WTC11 (cell line): ENCODE measurements at regions not wholly inside any gene's neighbourhood (a gene's known extent, or its start where the extent isn't known, plus 50 kb on each side); places are given as distances from the start of the nearest gene placed in this dataset.

Experiments
- ATAC-seq: fragments of 200-7000 bp; cut with Tn5 transposase; 2 replicates; pipeline ENCODE4 v1.10.0; 2021; ENCODE audit warnings: mild to moderate bottlenecking, moderate library complexity
- CTCF ChIA-PET: fragments of 300-600 bp; sonication (Branson Sonifier 250); formaldehyde crosslinking; loops from one replicate; lab custom pipeline; 2021; ENCODE audit warnings: antibody characterized with exemption; lab: Charles Lee
- POLR2A ChIA-PET: fragments of 350-600 bp; sonication (Branson Sonifier 250); formaldehyde crosslinking; loops from one replicate; lab custom pipeline; 2021; ENCODE audit warnings: antibody characterized with exemption; lab: Charles Lee
- DNase-seq: peaks from one replicate; pipeline ENCODE4 v3.0.0; 2021; ENCODE audit warnings: low spot score
- H3K27ac Mint-ChIP-seq: 2 replicates; pipeline ENCODE4 v1.8.0; 2021; ENCODE audit warnings: mixed read lengths
- H3K27me3 Mint-ChIP-seq: 2 replicates; pipeline ENCODE4 v1.8.0; 2021; ENCODE audit warnings: low read depth, mild to moderate bottlenecking, moderate library complexity, mixed read lengths
- H3K36me3 Mint-ChIP-seq: 2 replicates; pipeline ENCODE4 v1.8.0; 2021; ENCODE audit warnings: mixed read lengths
- H3K4me1 Mint-ChIP-seq: 2 replicates; pipeline ENCODE4 v1.8.0; 2022; ENCODE audit warnings: mixed read lengths
- H3K4me3 Mint-ChIP-seq: 2 replicates; pipeline ENCODE4 v1.8.0; 2021; ENCODE audit warnings: mild to moderate bottlenecking, moderate library complexity, mixed read lengths
- H3K9me3 Mint-ChIP-seq: 2 replicates; pipeline ENCODE4 v1.8.0; 2021; ENCODE audit warnings: mixed read lengths
- ARID4B ChIP-seq: sonication (generic); formaldehyde crosslinking; IDR thresholded peaks from 2 replicates; pipeline ENCODE4 v1.8.0; 2023; ENCODE audit warnings: missing genetic modification reagents, mild to moderate bottlenecking, borderline replicate concordance
- FOXJ3 ChIP-seq: sonication (generic); formaldehyde crosslinking; IDR thresholded peaks from 2 replicates; pipeline ENCODE4 v1.9.0; 2021; ENCODE audit warnings: missing genetic modification reagents, mild to moderate bottlenecking, borderline replicate concordance
- JUN ChIP-seq: sonication (generic); formaldehyde crosslinking; IDR thresholded peaks from 2 replicates; pipeline ENCODE4 v1.8.0; 2023; ENCODE audit warnings: mild to moderate bottlenecking, missing genetic modification reagents
- MAX ChIP-seq: sonication (generic); formaldehyde crosslinking; IDR thresholded peaks from 2 replicates; pipeline ENCODE4 v1.8.0; 2022; ENCODE audit warnings: mild to moderate bottlenecking, missing genetic modification reagents
- NFATC4 ChIP-seq: fragments of 250-450 bp; sonication (Bioruptor Pico); IDR thresholded peaks from 2 replicates; pipeline ENCODE4 v1.9.0; 2021; ENCODE audit warnings: mild to moderate bottlenecking
- SP1 ChIP-seq: sonication (generic); formaldehyde crosslinking; conservative IDR thresholded peaks from 2 replicates; pipeline ENCODE4 v1.8.1; 2022; ENCODE audit warnings: missing genetic modification reagents
- TEAD4 ChIP-seq: sonication (generic); formaldehyde crosslinking; IDR thresholded peaks from 2 replicates; pipeline ENCODE4 v1.8.0; 2022; ENCODE audit warnings: mild to moderate bottlenecking, missing genetic modification reagents
- ZNF281 ChIP-seq: sonication (generic); formaldehyde crosslinking; IDR thresholded peaks from 2 replicates; pipeline ENCODE4 v1.8.0; 2023; ENCODE audit warnings: mild to moderate bottlenecking, missing genetic modification reagents
- TF ChIP-seq, protein P1 (sequence below): sonication (generic); formaldehyde crosslinking; IDR thresholded peaks from 2 replicates; pipeline ENCODE4 v1.8.1; 2023; ENCODE audit warnings: mild to moderate bottlenecking, missing genetic modification reagents, moderate library complexity
- TF ChIP-seq, protein P2 (sequence below): sonication (generic); formaldehyde crosslinking; IDR thresholded peaks from 2 replicates; pipeline ENCODE4 v1.8.1; 2022; ENCODE audit warnings: mild to moderate bottlenecking, missing genetic modification reagents, moderate library complexity, borderline replicate concordance

GRCh38 chrX:36443007-36443406 is 523.5 kb downstream of the CFAP47 start (continued):
- TF ChIP-seq ARID4B (no peak), NFATC4 (CRISPR knock-in tag) (no peak)

GRCh38 chrX:36445566-36445965 is 526.0 kb downstream of the CFAP47 start:
- no peaks in the 10 kb centered on the region for H3K4me1 Mint-ChIP-seq
- no peaks in the 10 kb centered on the region for H3K27me3 Mint-ChIP-seq
- TF ChIP-seq TEAD4 (CRISPR knock-in tag): no peak
- TF ChIP-seq SP1 (CRISPR knock-in tag): no peak
- TF ChIP-seq, protein P1, sequence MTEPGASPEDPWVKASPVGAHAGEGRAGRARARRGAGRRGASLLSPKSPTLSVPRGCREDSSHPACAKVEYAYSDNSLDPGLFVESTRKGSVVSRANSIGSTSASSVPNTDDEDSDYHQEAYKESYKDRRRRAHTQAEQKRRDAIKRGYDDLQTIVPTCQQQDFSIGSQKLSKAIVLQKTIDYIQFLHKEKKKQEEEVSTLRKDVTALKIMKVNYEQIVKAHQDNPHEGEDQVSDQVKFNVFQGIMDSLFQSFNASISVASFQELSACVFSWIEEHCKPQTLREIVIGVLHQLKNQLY: no peak
- TF ChIP-seq ARID4B: no peak
- no peak for TF ChIP-seq FOXJ3 (CRISPR knock-in tag)
- TF ChIP-seq, protein P2, sequence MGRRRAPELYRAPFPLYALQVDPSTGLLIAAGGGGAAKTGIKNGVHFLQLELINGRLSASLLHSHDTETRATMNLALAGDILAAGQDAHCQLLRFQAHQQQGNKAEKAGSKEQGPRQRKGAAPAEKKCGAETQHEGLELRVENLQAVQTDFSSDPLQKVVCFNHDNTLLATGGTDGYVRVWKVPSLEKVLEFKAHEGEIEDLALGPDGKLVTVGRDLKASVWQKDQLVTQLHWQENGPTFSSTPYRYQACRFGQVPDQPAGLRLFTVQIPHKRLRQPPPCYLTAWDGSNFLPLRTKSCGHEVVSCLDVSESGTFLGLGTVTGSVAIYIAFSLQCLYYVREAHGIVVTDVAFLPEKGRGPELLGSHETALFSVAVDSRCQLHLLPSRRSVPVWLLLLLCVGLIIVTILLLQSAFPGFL: no peak
- no peak for TF ChIP-seq JUN (CRISPR knock-in tag)
- no peak for TF ChIP-seq ZNF281 (CRISPR knock-in tag)
- no peak for TF ChIP-seq MAX (CRISPR knock-in tag)
- peaks cover 15% of the 10 kb centered on the region for H3K9me3 Mint-ChIP-seq
- POLR2A ChIA-PET: no interaction called here
- CTCF ChIA-PET: no interaction called here
- H3K4me3 Mint-ChIP-seq: no peak overlapping the region
- no peak for DNase-seq
- peaks cover 8% of the 10 kb centered on the region for H3K36me3 Mint-ChIP-seq
- H3K27ac Mint-ChIP-seq: no peak overlapping the region
- ATAC-seq: no peak
